Stimulated activated CD8-positive, alpha-beta memory T cell treated with anti-CD3 and anti-CD28 coated beads, Interleukin-4, amount 100 ng/mL, for 48 hours (primary cell): ENCODE measurements at regions not wholly inside any gene's neighbourhood (a gene's known extent, or its start where the extent isn't known, plus 50 kb on each side); places are given as distances from the start of the nearest gene placed in this dataset.
"Not testable (repeated sequence)": the region's sequence is repeated elsewhere in the genome, so short reads cannot be mapped to it uniquely, and the experiment has no call there.

Source experiments
- DNase-seq: peaks from one replicate; pipeline ENCODE4 v3.0.0-alpha.2; 2020

GRCh38 chr6:121549736-121550135, 114.3 kb downstream of the GJA1 start:
- no peak for DNase-seq

- DNase-seq = no peak
Observed at GRCh38 chr6:121550491-121551010, 115.1 kb downstream of the GJA1 start.

- DNase-seq = no peak
Observed at GRCh38 chr6:121555201-121555600, 119.8 kb downstream of the GJA1 start.

- not testable (repeated sequence) for DNase-seq
Observed at GRCh38 chr6:121556149-121556548, 120.7 kb downstream of the GJA1 start.

GRCh38 chr6:121557146-121557940, 121.9 kb downstream of the GJA1 start:
- DNase-seq = no peak

GRCh38 chr6:121559611-121560269, 124.3 kb downstream of the GJA1 start:
- DNase-seq = no peak

- no peak for DNase-seq
Observed at GRCh38 chr6:121560476-121560875, 125.0 kb downstream of the GJA1 start.

- DNase-seq = no peak
Observed at GRCh38 chr6:121563286-121563685, 127.8 kb downstream of the GJA1 start.

- DNase-seq = not testable (repeated sequence)
Observed at GRCh38 chr6:121564529-121564928, 129.1 kb downstream of the GJA1 start.

GRCh38 chr6:121571455-121571854, 136.0 kb downstream of the GJA1 start:
- no peak for DNase-seq

- DNase-seq = no peak
Observed at GRCh38 chr6:121573481-121573880, 138.0 kb downstream of the GJA1 start.

GRCh38 chr6:121578216-121578615, 142.8 kb downstream of the GJA1 start:
- no peak for DNase-seq

GRCh38 chr6:121579478-121579877, 144.0 kb downstream of the GJA1 start:
- no peak for DNase-seq

GRCh38 chr6:121581327-121581726, 145.9 kb downstream of the GJA1 start:
- no peak for DNase-seq

- DNase-seq = no peak
Observed at GRCh38 chr6:121582262-121582661, 146.8 kb downstream of the GJA1 start.

GRCh38 chr6:121584586-121585369, 149.3 kb downstream of the GJA1 start:
- DNase-seq = no peak

GRCh38 chr6:121590438-121590837, 155.0 kb downstream of the GJA1 start:
- DNase-seq = no peak

GRCh38 chr6:121590916-121591315, 155.5 kb downstream of the GJA1 start:
- no peak for DNase-seq

- no peak for DNase-seq
Observed at GRCh38 chr6:121592261-121592935, 157.0 kb downstream of the GJA1 start.

GRCh38 chr6:121593011-121593641, 157.7 kb downstream of the GJA1 start:
- no peak for DNase-seq

GRCh38 chr6:121594053-121594452, 158.6 kb downstream of the GJA1 start:
- DNase-seq = no peak

GRCh38 chr6:121595646-121596045, 160.2 kb downstream of the GJA1 start:
- no peak for DNase-seq
